ENCODE measurements at regions not wholly inside any gene's neighbourhood (a gene's known extent, or its start where the extent isn't known, plus 50 kb on each side); places are given as distances from the start of the nearest gene placed in this dataset.

- no peak for DNase-seq (ENCODE audit: low read depth, low spot score)
Measured at GRCh38 chr6:9851541-9852380, 563.1 kb downstream of the TFAP2A start.

GRCh38 chr6:9851006-9851405, 563.9 kb downstream of the TFAP2A start:
- no peak overlapping the region for H3K27ac ChIP-seq (ENCODE audit: low read length)
- POLR2A ChIA-PET, result no interaction called here
- intact Hi-C loops (cut with micrococcal nuclease; ENCODE audit: unreplicated experiment), result no loop called here
- BruUV-seq (replicated peaks), result no TSS peak
- H3K4me1 ChIP-seq (ENCODE audit: control insufficient read depth, insufficient read depth, low read length), result no peaks in the 10 kb centered on the region
- CTCF ChIA-PET, result no interaction called here
- in situ Hi-C loops (cut with HindIII; ENCODE audit: low pct_unique_long_range_greater_than_20kb, low sequenced_read_pairs), result no loop called here
- peaks cover 13% of the 10 kb centered on the region; the same call in 1 of the 2 replicates for H3K9me3 ChIP-seq (ENCODE audit: control insufficient read depth, insufficient read depth, low read depth, low read length)
- TF ChIP-seq POLR2AphosphoS5 (IDR thresholded peaks at IDR 0.05; ENCODE audit: low read depth, low read length) (no peak), TCF7L2 (IDR thresholded peaks at IDR 0.05; ENCODE audit: low read depth, low read length) (no peak), SIN3A (IDR thresholded peaks at IDR 0.05; ENCODE audit: borderline replicate concordance, insufficient read depth, low read depth, low read length) (no peak)
- TF ChIP-seq, protein P1, sequence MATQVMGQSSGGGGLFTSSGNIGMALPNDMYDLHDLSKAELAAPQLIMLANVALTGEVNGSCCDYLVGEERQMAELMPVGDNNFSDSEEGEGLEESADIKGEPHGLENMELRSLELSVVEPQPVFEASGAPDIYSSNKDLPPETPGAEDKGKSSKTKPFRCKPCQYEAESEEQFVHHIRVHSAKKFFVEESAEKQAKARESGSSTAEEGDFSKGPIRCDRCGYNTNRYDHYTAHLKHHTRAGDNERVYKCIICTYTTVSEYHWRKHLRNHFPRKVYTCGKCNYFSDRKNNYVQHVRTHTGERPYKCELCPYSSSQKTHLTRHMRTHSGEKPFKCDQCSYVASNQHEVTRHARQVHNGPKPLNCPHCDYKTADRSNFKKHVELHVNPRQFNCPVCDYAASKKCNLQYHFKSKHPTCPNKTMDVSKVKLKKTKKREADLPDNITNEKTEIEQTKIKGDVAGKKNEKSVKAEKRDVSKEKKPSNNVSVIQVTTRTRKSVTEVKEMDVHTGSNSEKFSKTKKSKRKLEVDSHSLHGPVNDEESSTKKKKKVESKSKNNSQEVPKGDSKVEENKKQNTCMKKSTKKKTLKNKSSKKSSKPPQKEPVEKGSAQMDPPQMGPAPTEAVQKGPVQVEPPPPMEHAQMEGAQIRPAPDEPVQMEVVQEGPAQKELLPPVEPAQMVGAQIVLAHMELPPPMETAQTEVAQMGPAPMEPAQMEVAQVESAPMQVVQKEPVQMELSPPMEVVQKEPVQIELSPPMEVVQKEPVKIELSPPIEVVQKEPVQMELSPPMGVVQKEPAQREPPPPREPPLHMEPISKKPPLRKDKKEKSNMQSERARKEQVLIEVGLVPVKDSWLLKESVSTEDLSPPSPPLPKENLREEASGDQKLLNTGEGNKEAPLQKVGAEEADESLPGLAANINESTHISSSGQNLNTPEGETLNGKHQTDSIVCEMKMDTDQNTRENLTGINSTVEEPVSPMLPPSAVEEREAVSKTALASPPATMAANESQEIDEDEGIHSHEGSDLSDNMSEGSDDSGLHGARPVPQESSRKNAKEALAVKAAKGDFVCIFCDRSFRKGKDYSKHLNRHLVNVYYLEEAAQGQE (IDR thresholded peaks at IDR 0.05; ENCODE audit: insufficient read depth in 1 of 2, low read depth in 2 of 2, low read length in 1 of 2), result no peak
- TF ChIP-seq, protein P2, sequence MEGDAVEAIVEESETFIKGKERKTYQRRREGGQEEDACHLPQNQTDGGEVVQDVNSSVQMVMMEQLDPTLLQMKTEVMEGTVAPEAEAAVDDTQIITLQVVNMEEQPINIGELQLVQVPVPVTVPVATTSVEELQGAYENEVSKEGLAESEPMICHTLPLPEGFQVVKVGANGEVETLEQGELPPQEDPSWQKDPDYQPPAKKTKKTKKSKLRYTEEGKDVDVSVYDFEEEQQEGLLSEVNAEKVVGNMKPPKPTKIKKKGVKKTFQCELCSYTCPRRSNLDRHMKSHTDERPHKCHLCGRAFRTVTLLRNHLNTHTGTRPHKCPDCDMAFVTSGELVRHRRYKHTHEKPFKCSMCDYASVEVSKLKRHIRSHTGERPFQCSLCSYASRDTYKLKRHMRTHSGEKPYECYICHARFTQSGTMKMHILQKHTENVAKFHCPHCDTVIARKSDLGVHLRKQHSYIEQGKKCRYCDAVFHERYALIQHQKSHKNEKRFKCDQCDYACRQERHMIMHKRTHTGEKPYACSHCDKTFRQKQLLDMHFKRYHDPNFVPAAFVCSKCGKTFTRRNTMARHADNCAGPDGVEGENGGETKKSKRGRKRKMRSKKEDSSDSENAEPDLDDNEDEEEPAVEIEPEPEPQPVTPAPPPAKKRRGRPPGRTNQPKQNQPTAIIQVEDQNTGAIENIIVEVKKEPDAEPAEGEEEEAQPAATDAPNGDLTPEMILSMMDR (IDR thresholded peaks at IDR 0.05), result no peak
- H3K4me3 ChIP-seq (ENCODE audit: low read depth in 2 of 2, low read length in 2 of 2), result no peak overlapping the region
- no peaks in the 10 kb centered on the region for H3K36me3 ChIP-seq (ENCODE audit: control insufficient read depth, insufficient read depth, low read length)
- no peaks in the 10 kb centered on the region for H3K27me3 ChIP-seq (ENCODE audit: control insufficient read depth, insufficient read depth, low read length)
- DNase-seq (ENCODE audit: low read depth, low spot score) (no peak), ATAC-seq (no peak)

More at GRCh38 chr6:9851541-9852380, 563.1 kb downstream of the TFAP2A start:
- no peak for ATAC-seq
- ChIA-PET CTCF (no interaction called here), POLR2A (no interaction called here)
- peaks cover 7% of the 10 kb centered on the region; the same call in 1 of the 2 replicates for H3K9me3 ChIP-seq (ENCODE audit: control insufficient read depth, insufficient read depth, low read depth, low read length)
- BruUV-seq (replicated peaks), result no TSS peak
- intact Hi-C loops (cut with micrococcal nuclease; ENCODE audit: unreplicated experiment), result no loop called here
- no peaks in the 10 kb centered on the region for H3K4me1 ChIP-seq (ENCODE audit: control insufficient read depth, insufficient read depth, low read length)
- H3K27ac ChIP-seq (ENCODE audit: low read length), result no peak overlapping the region
- in situ Hi-C loops (cut with HindIII; ENCODE audit: low pct_unique_long_range_greater_than_20kb, low sequenced_read_pairs), result no loop called here
- no peaks in the 10 kb centered on the region for H3K27me3 ChIP-seq (ENCODE audit: control insufficient read depth, insufficient read depth, low read length)
- H3K4me3 ChIP-seq (ENCODE audit: low read depth in 2 of 2, low read length in 2 of 2), result no peak overlapping the region
- TF ChIP-seq, protein P2 (IDR thresholded peaks at IDR 0.05), result peak; percentile 13; the same call in 1 of the 2 replicates
- no peak for TF ChIP-seq POLR2AphosphoS5 (IDR thresholded peaks at IDR 0.05; ENCODE audit: low read depth, low read length)
- no peaks in the 10 kb centered on the region for H3K36me3 ChIP-seq (ENCODE audit: control insufficient read depth, insufficient read depth, low read length)

Measured in Panc1 (cell line).